GM18505 (cell line): ENCODE measurements at regions not wholly inside any gene's neighbourhood (a gene's known extent, or its start where the extent isn't known, plus 50 kb on each side); places are given as distances from the start of the nearest gene placed in this dataset.
"Not testable (repeated sequence)": the region's sequence is repeated elsewhere in the genome, so short reads cannot be mapped to it uniquely, and the experiment has no call there.

Source experiments
- ATAC-seq: cut with Tn5 transposase; IDR thresholded peaks from one replicate; pipeline ENCODE4 v1.9.1; 2021; ENCODE audit not compliant: unreplicated experiment
- POLR2A ChIP-seq: IDR thresholded peaks from 4 replicates; pipeline ENCODE4 v1.6.1; 2011; ENCODE audit warnings: borderline replicate concordance; ENCODE audit not compliant: insufficient read depth, insufficient read length; ENCODE audit errors: extremely low read depth

DNA sequence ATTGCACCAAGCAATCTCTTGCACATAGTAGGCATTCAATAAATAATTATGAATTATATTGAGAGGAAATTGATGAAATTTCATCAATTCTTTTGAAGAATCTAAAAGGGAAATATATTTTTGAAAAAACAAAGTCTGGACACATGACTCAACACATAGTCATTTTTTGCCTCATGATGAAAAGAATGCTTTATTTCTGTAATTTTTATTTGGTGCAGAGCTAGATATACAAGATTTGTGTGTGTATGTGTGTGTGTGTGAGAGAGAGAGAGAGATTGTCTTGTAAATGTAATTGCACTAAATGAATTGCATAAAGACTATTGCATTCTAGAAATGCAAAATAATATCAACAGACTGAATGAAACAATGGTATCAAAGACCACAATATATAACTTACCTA, 206.2 kb upstream of the C1orf87 start:
- no peak for ATAC-seq
- TF ChIP-seq POLR2A, result no peak

DNA sequence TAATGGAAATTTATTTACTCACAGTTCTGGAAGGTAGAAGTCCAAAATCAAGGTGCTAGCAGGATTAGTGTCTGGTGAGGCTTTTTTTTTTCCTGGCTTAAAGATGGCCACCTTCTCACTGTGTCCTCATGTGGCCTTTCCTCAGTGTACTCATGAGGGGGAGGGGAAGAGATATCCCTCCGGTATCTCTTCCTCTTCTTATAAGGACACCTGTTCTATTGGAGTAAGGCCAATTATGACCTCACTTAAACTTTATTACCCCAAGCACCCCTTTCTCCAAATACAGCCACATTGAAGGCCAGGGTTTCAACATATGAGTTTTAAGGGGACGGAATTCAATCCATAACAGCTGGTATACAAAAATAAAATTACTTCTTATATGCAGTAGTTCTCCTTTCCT, 203.7 kb upstream of the C1orf87 start:
- no peak for ATAC-seq
- no peak for TF ChIP-seq POLR2A

DNA sequence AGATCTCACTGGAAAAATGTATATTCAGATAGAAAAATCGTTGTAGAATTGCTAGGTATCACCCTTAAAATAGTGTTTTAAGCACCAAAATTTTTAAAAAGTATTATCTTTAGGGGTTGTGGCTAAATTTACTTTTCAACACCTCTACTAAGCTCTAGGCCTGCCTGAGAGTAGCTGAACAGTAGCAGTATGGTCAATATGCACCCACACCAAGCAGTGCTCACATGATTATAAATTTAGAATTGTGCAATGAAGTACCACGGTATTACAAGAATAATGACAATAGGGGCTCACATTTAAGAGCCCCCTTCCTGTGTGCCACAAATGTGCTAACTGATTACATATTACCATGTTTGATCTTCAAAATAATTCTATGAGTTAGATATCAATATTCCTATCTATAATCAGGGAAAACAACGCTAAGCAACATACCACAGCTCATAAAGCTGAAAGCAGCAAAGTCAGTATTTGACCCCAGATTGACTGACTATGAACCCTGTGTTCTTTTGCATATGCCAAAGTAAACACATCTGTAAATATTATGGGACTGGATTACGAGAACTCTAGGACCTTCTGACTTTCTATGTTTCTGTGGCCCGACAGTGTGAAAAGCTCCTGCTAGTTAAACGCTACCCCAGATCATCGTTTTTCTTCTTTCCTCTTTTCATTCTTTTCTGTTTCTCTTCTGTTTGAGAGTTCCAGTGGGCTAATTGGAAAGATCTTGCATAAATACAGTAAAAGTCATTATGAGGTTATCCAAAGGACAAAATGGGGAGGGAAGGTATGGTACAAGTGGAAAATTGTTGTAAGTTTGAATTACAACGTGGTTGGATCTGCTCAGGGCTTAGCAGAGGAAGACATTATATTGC, 201.1 kb upstream of the C1orf87 start:
- ATAC-seq, result no peak
- no peak for TF ChIP-seq POLR2A

DNA sequence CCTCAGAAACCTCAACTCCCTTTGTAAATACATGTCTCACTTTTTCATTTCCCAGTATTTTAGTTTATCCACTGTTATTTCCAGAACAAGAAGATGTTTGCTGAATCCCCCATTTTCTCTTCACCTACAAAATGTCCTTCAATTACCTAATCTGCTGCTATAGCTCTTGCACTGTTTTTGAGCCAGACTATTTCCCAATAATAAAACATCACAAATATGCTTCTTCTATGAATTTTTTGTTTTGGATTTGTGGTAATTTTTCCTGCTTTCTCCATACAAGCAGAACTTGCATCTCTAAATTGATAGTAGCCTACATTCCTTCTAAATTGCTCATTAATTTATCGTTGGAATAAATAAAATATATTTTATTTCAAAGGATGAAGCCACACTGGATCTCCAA, 199.6 kb upstream of the C1orf87 start:
- no peak for TF ChIP-seq POLR2A
- no peak for ATAC-seq

DNA sequence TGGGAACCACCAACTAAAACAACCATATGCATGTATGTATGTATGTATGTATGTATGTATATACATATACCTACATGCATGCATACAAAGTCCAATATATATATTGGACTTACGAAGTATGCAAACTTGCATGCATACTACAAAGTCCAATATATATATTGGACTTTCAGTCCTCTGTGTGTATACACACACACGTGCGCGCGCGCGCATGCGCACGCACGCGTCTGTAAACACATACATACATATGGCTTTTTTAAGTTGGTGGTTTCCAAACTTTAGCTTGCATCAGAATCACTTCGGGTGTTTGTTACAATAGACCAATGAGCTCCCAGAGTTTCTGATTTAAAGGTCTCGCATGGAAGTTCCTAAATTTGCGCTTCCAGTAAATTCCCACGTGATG, 197.5 kb upstream of the C1orf87 start:
- no peak for ATAC-seq
- TF ChIP-seq POLR2A, result no peak

DNA sequence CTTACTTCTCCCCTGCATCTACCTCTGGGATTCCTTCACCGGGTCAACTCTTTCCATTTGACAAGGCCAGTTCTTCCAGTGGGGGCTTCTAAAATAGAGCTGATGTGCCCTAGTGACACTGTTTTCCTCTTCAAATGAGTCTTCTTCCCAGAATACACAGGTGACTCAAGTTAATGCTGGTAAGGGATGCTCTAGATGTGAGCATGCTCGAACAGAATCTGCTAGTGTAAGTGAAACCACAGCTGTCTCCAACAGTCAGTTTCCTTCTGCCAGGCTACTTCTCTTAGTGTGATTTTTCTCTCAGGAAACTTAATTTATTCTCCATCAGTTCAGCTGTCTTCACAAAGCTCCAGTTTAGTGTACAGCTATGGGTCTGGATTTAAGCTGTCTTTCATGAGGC, 194.9 kb upstream of the C1orf87 start:
- ATAC-seq, result no peak
- TF ChIP-seq POLR2A, result no peak

DNA sequence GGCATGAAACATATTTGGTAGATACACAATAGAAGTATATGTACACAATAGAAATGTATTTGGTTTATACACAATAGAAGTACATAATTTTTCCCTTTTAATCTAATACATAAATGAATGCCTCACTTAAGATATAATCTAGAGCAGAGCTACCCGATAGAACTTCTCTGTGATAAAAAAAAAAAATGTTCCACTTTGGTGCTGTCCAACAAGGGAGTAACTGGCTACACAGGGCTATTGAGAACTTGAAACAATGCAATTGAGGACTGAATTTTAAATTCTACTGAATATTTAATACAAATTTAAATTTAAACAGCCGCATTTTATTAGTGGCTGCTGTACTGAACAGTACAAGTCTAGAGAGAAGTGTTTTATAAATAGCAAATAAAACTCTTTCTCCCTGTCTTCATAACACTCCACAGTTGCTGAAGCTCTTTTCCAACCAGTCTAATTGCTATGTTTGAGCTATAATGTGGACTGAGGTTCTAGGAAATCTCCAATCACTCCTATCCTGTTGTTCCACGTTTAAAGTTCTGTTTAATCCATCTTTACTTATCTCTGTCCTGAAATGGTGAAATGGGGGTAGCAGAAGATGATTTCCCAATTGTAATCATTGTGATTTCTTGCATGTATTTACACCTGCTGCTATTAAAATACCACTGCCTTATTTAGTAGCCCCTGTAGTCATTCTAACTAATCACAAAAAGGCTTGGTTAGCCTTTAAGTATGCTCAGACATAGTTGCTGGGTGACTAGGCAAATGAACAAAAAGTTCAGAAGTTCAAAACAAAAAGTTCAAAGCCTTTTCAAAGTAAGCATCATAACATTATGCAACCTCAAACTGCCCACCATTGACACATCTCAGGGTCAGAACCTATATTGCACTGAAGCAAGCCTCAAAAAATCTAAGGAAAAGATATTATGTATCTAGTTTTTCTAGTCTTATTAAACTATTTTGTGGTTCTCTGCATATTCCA, 192.3 kb upstream of the C1orf87 start:
- no peak for TF ChIP-seq POLR2A
- no peak for ATAC-seq

DNA sequence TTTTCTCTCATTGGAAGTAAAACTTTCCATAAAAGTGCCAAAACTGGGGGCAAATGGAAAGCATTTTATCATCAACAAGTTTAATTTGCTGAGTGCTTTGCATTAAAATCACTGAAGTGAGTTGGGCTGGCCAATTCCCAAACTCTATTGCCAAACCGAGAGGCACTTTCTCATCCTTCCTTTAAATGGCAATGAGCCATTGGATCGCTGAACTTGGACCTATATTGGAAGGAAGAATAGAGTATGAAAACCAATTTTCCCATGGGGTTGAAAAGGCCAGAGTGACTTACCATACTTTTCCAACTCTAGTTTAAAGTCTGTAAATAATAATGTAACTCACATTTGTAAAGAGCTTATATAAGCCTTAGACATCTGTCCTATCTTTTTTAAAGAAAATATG, 189.1 kb upstream of the C1orf87 start:
- no peak for TF ChIP-seq POLR2A
- ATAC-seq, result no peak

DNA sequence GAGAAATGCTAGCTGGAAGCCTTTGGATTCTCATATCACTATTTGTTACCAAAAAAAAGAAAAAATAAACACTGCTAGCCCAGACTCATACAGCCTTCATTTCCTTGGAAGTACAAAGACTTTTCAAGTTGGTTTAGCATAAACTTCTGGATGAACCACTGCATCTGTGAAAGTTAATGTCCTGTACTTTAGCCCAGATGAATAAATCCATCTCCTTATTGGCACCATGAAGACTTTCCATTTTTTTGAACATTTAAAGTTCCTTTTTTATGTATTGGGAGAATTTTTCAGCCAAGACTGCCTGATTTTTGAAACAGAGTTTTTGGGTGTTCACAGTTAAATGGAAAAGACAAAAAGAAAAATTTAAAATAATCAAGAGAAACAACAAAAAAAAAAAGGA, 184.0 kb upstream of the C1orf87 start:
- no peak for ATAC-seq

DNA sequence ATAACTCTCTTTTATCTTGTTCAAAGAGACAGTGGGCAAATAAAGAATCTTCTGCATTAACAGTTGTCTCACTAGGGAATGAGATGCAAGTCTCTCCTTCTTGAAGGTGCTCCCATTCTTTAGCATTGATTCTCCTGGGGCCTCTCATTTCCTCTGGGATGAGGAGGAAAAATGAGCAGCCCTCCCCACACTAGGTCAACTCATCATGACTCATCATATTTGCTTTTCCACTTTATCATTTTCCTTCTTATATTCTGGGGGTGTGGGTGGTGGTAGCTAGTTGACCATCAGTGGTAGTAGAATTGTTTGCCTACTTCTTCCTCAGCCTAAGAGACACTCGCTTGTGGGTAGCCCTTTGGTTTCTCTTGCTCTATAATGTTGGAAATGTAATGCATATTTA, 182.0 kb upstream of the C1orf87 start:
- ATAC-seq, result no peak
- no peak for TF ChIP-seq POLR2A

More for the DNA sequence above, 184.0 kb upstream of the C1orf87 start:
- TF ChIP-seq POLR2A, result no peak

DNA sequence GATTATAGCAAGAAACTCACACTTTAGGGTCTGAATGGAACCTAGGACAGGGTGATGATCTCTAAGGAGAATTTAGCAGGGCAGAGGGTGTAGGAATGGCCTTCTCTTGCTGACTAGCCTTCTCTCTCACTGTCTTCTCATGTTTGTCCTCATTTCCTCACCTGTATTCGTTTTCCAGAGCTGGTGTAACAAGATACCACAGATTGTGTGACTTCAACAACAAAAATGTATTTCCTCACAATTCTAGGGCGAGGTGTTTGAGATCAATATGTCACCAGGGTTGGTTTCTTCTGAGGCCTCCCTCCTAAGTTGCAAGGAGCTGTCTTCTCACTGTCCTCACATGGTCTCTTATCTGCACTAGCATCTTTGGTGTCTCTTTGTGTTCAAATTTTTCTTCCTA, 177.9 kb upstream of the C1orf87 start:
- ATAC-seq, result no peak

DNA sequence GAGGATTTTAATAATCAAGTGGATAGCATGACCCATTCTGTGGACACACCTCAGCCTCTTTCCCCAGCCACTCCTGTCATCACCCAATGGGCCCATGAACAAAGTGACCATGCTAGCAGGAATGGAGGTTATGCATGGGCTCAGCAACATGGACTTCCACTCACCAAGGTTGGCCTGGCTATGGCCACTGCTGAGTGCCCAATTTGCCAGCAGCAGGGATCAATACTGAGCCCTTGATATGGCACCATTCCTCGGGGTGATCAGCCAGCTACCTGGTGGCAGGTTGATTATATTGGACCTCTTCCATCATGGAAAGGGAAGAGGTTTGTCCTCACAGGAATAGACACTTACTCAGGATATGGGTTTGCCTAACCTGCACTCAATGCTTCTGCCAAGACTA, 173.9 kb upstream of the C1orf87 start:
- not testable (repeated sequence) for ATAC-seq

More for the DNA sequence above, 177.9 kb upstream of the C1orf87 start:
- no peak for TF ChIP-seq POLR2A

DNA sequence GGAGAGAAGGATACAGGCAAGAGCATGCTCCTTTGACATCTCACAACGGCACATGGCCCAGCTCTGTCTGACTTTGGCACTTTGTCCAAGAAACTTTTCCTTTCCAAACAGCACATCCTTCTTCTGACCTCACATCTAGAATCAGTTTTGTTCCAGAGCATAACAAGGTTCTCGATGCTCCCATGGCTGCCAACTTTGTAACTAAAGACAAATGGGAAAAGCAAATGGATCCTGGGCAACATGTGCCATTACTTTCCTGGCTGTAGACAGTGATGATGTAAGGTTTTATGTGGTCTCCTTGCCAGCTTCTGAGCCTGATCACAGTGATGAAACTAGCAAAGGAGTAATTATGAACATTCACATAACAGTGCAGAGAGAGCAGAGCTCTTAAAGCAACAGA, 171.8 kb upstream of the C1orf87 start:
- no peak for TF ChIP-seq POLR2A
- ATAC-seq, result no peak

DNA sequence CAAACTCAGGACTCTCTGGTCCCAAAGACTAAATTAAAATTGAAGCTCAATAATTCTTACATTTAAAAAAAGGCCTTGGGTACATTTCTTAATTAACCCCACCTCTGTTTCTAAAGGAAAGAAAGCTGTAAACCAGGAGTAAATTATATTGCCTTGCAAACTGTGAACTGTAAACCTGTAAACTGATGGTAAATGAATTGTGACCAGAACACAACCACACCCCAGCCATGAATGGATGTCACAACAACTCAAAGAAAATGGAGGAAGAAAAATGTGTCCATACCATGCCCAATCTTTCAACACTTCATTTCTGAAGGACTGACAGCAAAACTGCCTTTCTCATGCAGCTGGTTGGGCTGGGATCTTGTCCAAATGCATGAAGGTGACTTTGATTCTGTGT, 171.3 kb upstream of the C1orf87 start:
- no peak for TF ChIP-seq POLR2A
- no peak for ATAC-seq
